T-cell (primary cell): ENCODE measurements at regions not wholly inside any gene's neighbourhood (a gene's known extent, or its start where the extent isn't known, plus 50 kb on each side); places are given as distances from the start of the nearest gene placed in this dataset.

Source experiments
- ATAC-seq, 4 experiments: fragments of 200-7000 bp in 3 of 4; fragments of 150-1000 bp in 1 of 4; cut with Tn5 transposase; replicated peaks in 1 of 4; 1 replicate in 3 of 4; 2 replicates in 1 of 4; pipeline ENCODE4 v1.10.0; 2021; ENCODE audit warnings: moderate library complexity in 3 of 4, mild to moderate bottlenecking in 2 of 4, moderate number of reproducible peaks in 1 of 4
- CTCF ChIA-PET, 2 donors: fragments of 300-600 bp; sonication (Branson Sonifier 250); formaldehyde crosslinking; loops; one replicate each; lab custom pipeline; 2022; ENCODE audit warnings: antibody characterized with exemption in 2 of 2; lab: Charles Lee
- POLR2A ChIA-PET, 2 donors: fragments of 300-600 bp; sonication (Branson Sonifier 250); formaldehyde crosslinking; loops; one replicate each; lab custom pipeline; 2022; ENCODE audit warnings: antibody characterized with exemption in 2 of 2; lab: Charles Lee
- DNase-seq, 35 experiments: peaks; one replicate each; pipeline versions ENCODE4 v3.0.0 to v3.0.0-alpha.2; 2013 to 2023
- H3K27ac ChIP-seq: one replicate; pipeline ENCODE4 v1.5.1; 2013; ENCODE audit warnings: low read length
- H3K27me3 ChIP-seq, 2 experiments: replicated peaks in 1 of 2; 1 replicate in 1 of 2; 2 replicates in 1 of 2; pipeline versions ENCODE4 v1.6.1 to v1.7.0; 2013; ENCODE audit warnings: low read length in 1 of 2, mixed read lengths in 1 of 2; ENCODE audit not compliant: control insufficient read depth in 2 of 2, insufficient read depth in 2 of 2; ENCODE audit errors: extremely low read depth in 1 of 2
- H3K36me3 ChIP-seq, 2 donors: 1 replicate in 1 of 2; 2 replicates in 1 of 2; pipeline versions ENCODE4 v1.6.1 to v1.7.0; 2013; ENCODE audit warnings: low read length in 1 of 2; ENCODE audit not compliant: control insufficient read depth in 2 of 2, insufficient read depth in 1 of 2; ENCODE audit errors: extremely low read depth in 1 of 2
- H3K4me1 ChIP-seq, 2 experiments: 1 replicate in 1 of 2; 2 replicates in 1 of 2; pipeline versions ENCODE4 v1.6.1 to v1.7.0; 2013; ENCODE audit warnings: low read length in 2 of 2, mixed read lengths in 1 of 2; ENCODE audit not compliant: insufficient read depth in 2 of 2, control insufficient read depth in 1 of 2; ENCODE audit errors: extremely low read depth in 1 of 2
- H3K4me3 ChIP-seq, 2 donors: 1 replicate in 1 of 2; 2 replicates in 1 of 2; pipeline versions ENCODE4 v1.5.1 to v1.7.0; 2013; ENCODE audit warnings: mild to moderate bottlenecking in 2 of 2, low read length in 1 of 2, moderate library complexity in 1 of 2; ENCODE audit not compliant: control insufficient read depth in 1 of 2; ENCODE audit errors: extremely low read depth in 1 of 2
- H3K9me3 ChIP-seq: 2 replicates; pipeline ENCODE4 v1.7.0; 2013
- H3K27ac Mint-ChIP-seq, 2 donors: one replicate each; pipeline ENCODE4 v1.8.0; 2020 to 2021; ENCODE audit warnings: mild to moderate bottlenecking in 2 of 2, mixed read lengths in 2 of 2
- H3K27me3 Mint-ChIP-seq, 2 donors: one replicate each; pipeline ENCODE4 v1.8.0; 2021 to 2022; ENCODE audit warnings: mixed read lengths in 2 of 2
- H3K36me3 Mint-ChIP-seq: one replicate; pipeline ENCODE4 v1.8.0; 2021; ENCODE audit warnings: mixed read lengths
- H3K4me1 Mint-ChIP-seq, 3 donors: one replicate each; pipeline ENCODE4 v1.8.0; 2020 to 2022; ENCODE audit warnings: mixed read lengths in 3 of 3, mild to moderate bottlenecking in 1 of 3
- H3K4me3 Mint-ChIP-seq, 3 donors: one replicate each; pipeline ENCODE4 v1.8.0; 2020 to 2022; ENCODE audit warnings: mild to moderate bottlenecking in 3 of 3, mixed read lengths in 3 of 3, moderate library complexity in 3 of 3
- H3K9me3 Mint-ChIP-seq, 3 donors: one replicate each; pipeline ENCODE4 v1.8.0; 2020 to 2022; ENCODE audit warnings: mixed read lengths in 3 of 3
- WGBS: methylation state at CpG from one replicate; pipeline ENCODE4 v1.1.5; 2013; ENCODE audit warnings: missing lambda C conversion rate; ENCODE audit not compliant: insufficient coverage; 5-methylcytosine and 5-hydroxymethylcytosine counted together

- no peak overlapping the region for H3K4me3 Mint-ChIP-seq
- no peaks in the 10 kb centered on the region for H3K27me3 ChIP-seq
- no peak overlapping the region for H3K4me3 ChIP-seq
- H3K9me3 ChIP-seq: no peaks in the 10 kb centered on the region
- H3K4me1 ChIP-seq: no peaks in the 10 kb centered on the region
- CTCF ChIA-PET: no interaction called here
- H3K27me3 Mint-ChIP-seq: no peaks in the 10 kb centered on the region
- H3K36me3 Mint-ChIP-seq: no peaks in the 10 kb centered on the region
- WGBS: no CpG with 5 or more reads among the region's 3 CpGs
- POLR2A ChIA-PET: no interaction called here
- no peak overlapping the region for H3K27ac ChIP-seq
- no peak overlapping the region for H3K27ac Mint-ChIP-seq
- H3K4me1 Mint-ChIP-seq: no peaks in the 10 kb centered on the region
- H3K9me3 Mint-ChIP-seq: peaks cover 7 to 10% (median 8%) of the 10 kb centered on the region in 3 donors
- ATAC-seq (no peak), DNase-seq (no peak)
- H3K36me3 ChIP-seq: no peaks in the 10 kb centered on the region
Measured at GRCh38 chr6:84816741-84817140, 52.3 kb upstream of the TBX18 start.

- H3K36me3 ChIP-seq: no peaks in the 10 kb centered on the region
- H3K36me3 Mint-ChIP-seq: no peaks in the 10 kb centered on the region
- DNase-seq (no peak), ATAC-seq (no peak)
- CTCF ChIA-PET: no interaction called here
- no peak overlapping the region for H3K27ac ChIP-seq
- WGBS: no CpG with 5 or more reads among the region's 3 CpGs
- H3K9me3 Mint-ChIP-seq: peaks cover 4 to 10% (median 8%) of the 10 kb centered on the region in 3 donors
- H3K4me3 ChIP-seq: no peak overlapping the region
- no peaks in the 10 kb centered on the region for H3K4me1 ChIP-seq
- H3K4me3 Mint-ChIP-seq: no peak overlapping the region
- H3K27ac Mint-ChIP-seq: no peak overlapping the region
- H3K9me3 ChIP-seq: no peaks in the 10 kb centered on the region
- no peaks in the 10 kb centered on the region for H3K27me3 ChIP-seq
- no peaks in the 10 kb centered on the region for H3K4me1 Mint-ChIP-seq
- no peaks in the 10 kb centered on the region for H3K27me3 Mint-ChIP-seq
- POLR2A ChIA-PET: no interaction called here
Measured at GRCh38 chr6:84815896-84816735, 51.7 kb upstream of the TBX18 start.
